ENCODE measurements at regions not wholly inside any gene's neighbourhood (a gene's known extent, or its start where the extent isn't known, plus 50 kb on each side); places are given as distances from the start of the nearest gene placed in this dataset.

DNA sequence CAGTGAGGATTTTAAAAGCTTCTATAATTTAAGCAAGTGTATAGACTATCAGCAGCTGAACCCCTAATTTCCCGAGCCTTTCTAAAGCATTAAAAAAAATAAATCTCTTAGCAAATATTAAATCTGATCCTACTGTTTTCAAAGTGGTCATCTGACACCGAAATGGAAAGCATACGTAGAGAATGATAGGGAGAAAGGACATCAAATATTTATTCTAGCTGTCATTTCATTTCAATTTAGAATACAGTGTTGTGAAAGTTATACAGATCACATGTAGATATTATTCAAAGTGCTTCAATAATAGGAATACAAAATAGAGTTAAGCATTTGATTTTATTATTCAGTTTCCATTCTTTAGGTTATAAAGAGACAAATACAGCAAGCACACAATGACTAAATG lies 61.9 kb upstream of the PKIB start:
- H3K27ac ChIP-seq (ENCODE audit: extremely low read depth, low read depth, low read length) = no peak overlapping the region
- H3K4me3 ChIP-seq = no peak overlapping the region
- no peak overlapping the region for H3K4me2 ChIP-seq (ENCODE audit: insufficient read depth, low read length)
- no peaks in the 10 kb centered on the region for H3K9me3 ChIP-seq (replicated peaks; ENCODE audit: control insufficient read depth, insufficient read depth, low read depth, low read length)
- H3K27me3 ChIP-seq (ENCODE audit: control insufficient read depth in 2 of 2, insufficient read depth in 2 of 2, low read length in 2 of 2) = no peaks in the 10 kb centered on the region
- no peaks in the 10 kb centered on the region for H3K79me2 ChIP-seq (ENCODE audit: control insufficient read depth, insufficient read depth, low read length)
- no peaks in the 10 kb centered on the region for H3K9me1 ChIP-seq (ENCODE audit: control insufficient read depth, insufficient read depth, low read length)
- no peak overlapping the region for H2AFZ ChIP-seq (ENCODE audit: low read depth, low read length)
- H3K9ac ChIP-seq (ENCODE audit: insufficient read depth in 1 of 2, low read depth in 2 of 2, low read length in 2 of 2) = no peak overlapping the region
- FAIRE-seq (no peak), DNase-seq (ENCODE audit: extremely low read depth in 1 of 4, low spot score in 3 of 4) (no peak), ATAC-seq (no peak)
- 38% methylated on average over 3 of the region's 3 CpGs for WGBS (ENCODE audit: insufficient coverage, low coverage, missing lambda C conversion rate)
- in situ Hi-C loops (cut with MboI) = no loop called here
- no peaks in the 10 kb centered on the region for H4K20me1 ChIP-seq (replicated peaks; ENCODE audit: control insufficient read depth, insufficient read depth, low read length)
- ChIA-PET CTCF (ENCODE audit: low intra/inter-chr PET ratio) (no interaction called here), POLR2A (no interaction called here)
- TF ChIP-seq CSDE1 (IDR thresholded peaks at IDR 0.05) = no peak
- TF ChIP-seq, protein P1, sequence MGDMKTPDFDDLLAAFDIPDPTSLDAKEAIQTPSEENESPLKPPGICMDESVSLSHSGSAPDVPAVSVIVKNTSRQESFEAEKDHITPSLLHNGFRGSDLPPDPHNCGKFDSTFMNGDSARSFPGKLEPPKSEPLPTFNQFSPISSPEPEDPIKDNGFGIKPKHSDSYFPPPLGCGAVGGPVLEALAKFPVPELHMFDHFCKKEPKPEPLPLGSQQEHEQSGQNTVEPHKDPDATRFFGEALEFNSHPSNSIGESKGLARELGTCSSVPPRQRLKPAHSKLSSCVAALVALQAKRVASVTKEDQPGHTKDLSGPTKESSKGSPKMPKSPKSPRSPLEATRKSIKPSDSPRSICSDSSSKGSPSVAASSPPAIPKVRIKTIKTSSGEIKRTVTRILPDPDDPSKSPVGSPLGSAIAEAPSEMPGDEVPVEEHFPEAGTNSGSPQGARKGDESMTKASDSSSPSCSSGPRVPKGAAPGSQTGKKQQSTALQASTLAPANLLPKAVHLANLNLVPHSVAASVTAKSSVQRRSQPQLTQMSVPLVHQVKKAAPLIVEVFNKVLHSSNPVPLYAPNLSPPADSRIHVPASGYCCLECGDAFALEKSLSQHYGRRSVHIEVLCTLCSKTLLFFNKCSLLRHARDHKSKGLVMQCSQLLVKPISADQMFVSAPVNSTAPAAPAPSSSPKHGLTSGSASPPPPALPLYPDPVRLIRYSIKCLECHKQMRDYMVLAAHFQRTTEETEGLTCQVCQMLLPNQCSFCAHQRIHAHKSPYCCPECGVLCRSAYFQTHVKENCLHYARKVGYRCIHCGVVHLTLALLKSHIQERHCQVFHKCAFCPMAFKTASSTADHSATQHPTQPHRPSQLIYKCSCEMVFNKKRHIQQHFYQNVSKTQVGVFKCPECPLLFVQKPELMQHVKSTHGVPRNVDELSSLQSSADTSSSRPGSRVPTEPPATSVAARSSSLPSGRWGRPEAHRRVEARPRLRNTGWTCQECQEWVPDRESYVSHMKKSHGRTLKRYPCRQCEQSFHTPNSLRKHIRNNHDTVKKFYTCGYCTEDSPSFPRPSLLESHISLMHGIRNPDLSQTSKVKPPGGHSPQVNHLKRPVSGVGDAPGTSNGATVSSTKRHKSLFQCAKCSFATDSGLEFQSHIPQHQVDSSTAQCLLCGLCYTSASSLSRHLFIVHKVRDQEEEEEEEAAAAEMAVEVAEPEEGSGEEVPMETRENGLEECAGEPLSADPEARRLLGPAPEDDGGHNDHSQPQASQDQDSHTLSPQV (IDR thresholded peaks at IDR 0.05) = no peak
- TF ChIP-seq RBM34 (IDR thresholded peaks at IDR 0.05; ENCODE audit: borderline replicate concordance, insufficient read depth, low read length) = no peak
- TF ChIP-seq DDX20 (tag; IDR thresholded peaks at IDR 0.05; ENCODE audit: low read depth) = no peak
- no peak for TF ChIP-seq NR2F6 (CRISPR knock-in tag; IDR thresholded peaks at IDR 0.05)
- H3K36me3 ChIP-seq (ENCODE audit: control insufficient read depth, insufficient read depth, low read length) = no peaks in the 10 kb centered on the region
- no peaks in the 10 kb centered on the region for H3K4me1 ChIP-seq (replicated peaks in 1 of 2; ENCODE audit: control insufficient read depth in 2 of 2, insufficient read depth in 2 of 2, low read length in 2 of 2)
- intact Hi-C loops (cut with micrococcal nuclease) = no loop called here
- no TSS peak for BruUV-seq (replicated peaks)
